Panc1 (cell line): ENCODE measurements at regions not wholly inside any gene's neighbourhood (a gene's known extent, or its start where the extent isn't known, plus 50 kb on each side); places are given as distances from the start of the nearest gene placed in this dataset.

Experiments
- POLR2AphosphoS5 ChIP-seq: IDR thresholded peaks from 2 replicates; pipeline ENCODE4 v1.6.1; 2012; ENCODE audit warnings: mild to moderate bottlenecking, low read depth, low read length, moderate library complexity
- SIN3A ChIP-seq: IDR thresholded peaks from 2 replicates; pipeline ENCODE4 v1.6.1; 2012; ENCODE audit warnings: low read depth, mild to moderate bottlenecking, low read length, moderate library complexity, borderline replicate concordance; ENCODE audit not compliant: insufficient read depth
- TF ChIP-seq, protein P1 (sequence below): fragments of 450-650 bp; IDR thresholded peaks from 2 replicates; pipeline ENCODE4 v1.5.1; 2017; ENCODE audit warnings: mild to moderate bottlenecking

GRCh38 chr6:134637847-134638437, 312.0 kb downstream of the ALDH8A1 start:
- TF ChIP-seq, protein P1, sequence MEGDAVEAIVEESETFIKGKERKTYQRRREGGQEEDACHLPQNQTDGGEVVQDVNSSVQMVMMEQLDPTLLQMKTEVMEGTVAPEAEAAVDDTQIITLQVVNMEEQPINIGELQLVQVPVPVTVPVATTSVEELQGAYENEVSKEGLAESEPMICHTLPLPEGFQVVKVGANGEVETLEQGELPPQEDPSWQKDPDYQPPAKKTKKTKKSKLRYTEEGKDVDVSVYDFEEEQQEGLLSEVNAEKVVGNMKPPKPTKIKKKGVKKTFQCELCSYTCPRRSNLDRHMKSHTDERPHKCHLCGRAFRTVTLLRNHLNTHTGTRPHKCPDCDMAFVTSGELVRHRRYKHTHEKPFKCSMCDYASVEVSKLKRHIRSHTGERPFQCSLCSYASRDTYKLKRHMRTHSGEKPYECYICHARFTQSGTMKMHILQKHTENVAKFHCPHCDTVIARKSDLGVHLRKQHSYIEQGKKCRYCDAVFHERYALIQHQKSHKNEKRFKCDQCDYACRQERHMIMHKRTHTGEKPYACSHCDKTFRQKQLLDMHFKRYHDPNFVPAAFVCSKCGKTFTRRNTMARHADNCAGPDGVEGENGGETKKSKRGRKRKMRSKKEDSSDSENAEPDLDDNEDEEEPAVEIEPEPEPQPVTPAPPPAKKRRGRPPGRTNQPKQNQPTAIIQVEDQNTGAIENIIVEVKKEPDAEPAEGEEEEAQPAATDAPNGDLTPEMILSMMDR, result no peak
- TF ChIP-seq SIN3A (no peak), POLR2AphosphoS5 (no peak)
